ENCODE measurements at regions not wholly inside any gene's neighbourhood (a gene's known extent, or its start where the extent isn't known, plus 50 kb on each side); places are given as distances from the start of the nearest gene placed in this dataset.
A peak's percentile ranks its signal among the peaks of the same experiment; 100 is the strongest.
"Not testable (repeated sequence)": the region's sequence is repeated elsewhere in the genome, so short reads cannot be mapped to it uniquely, and the experiment has no call there.

GRCh38 chrX:112233164-112233563, 150.6 kb upstream of the TRPC5 start:
- DNase-seq = no peak
- no peaks in the 10 kb centered on the region for H3K36me3 ChIP-seq (ENCODE audit: control insufficient read depth in 2 of 3, insufficient read depth in 3 of 3, low read length in 3 of 3)
- no peak for TF ChIP-seq CTCF (IDR thresholded peaks at IDR 0.05; ENCODE audit: borderline replicate concordance, extremely low read depth, insufficient read depth)
- H3K4me3 ChIP-seq (ENCODE audit: low read length in 3 of 3) = no peak overlapping the region
- H3K27ac ChIP-seq (ENCODE audit: low read depth in 2 of 2, low read length in 2 of 2) = no peak overlapping the region
- no peaks in the 10 kb centered on the region for H3K9me3 ChIP-seq (ENCODE audit: control insufficient read depth in 2 of 3, insufficient read depth in 1 of 3, low read length in 3 of 3)
- no peaks in the 10 kb centered on the region for H3K27me3 ChIP-seq (ENCODE audit: control insufficient read depth, insufficient read depth, low read length)
- no peaks in the 10 kb centered on the region for H3K4me1 ChIP-seq (ENCODE audit: control insufficient read depth in 2 of 3, insufficient read depth in 2 of 3, low read depth in 1 of 3, low read length in 3 of 3)
- intact Hi-C loops (cut with DNase I) = no loop called here
- FAIRE-seq = peak; percentile 27
- no peak overlapping the region for H3K9ac ChIP-seq (ENCODE audit: low read length in 3 of 3)

- intact Hi-C loops (cut with DNase I); H3K9me3 ChIP-seq (ENCODE audit: control insufficient read depth in 2 of 3, insufficient read depth in 1 of 3, low read length in 3 of 3); H3K9ac ChIP-seq (ENCODE audit: low read length in 3 of 3); H3K27me3 ChIP-seq (ENCODE audit: control insufficient read depth, insufficient read depth, low read length); H3K27ac ChIP-seq (ENCODE audit: low read depth in 2 of 2, low read length in 2 of 2); FAIRE-seq; H3K36me3 ChIP-seq (ENCODE audit: control insufficient read depth in 2 of 3, insufficient read depth in 3 of 3, low read length in 3 of 3); H3K4me3 ChIP-seq (ENCODE audit: low read length in 3 of 3); DNase-seq; H3K4me1 ChIP-seq (ENCODE audit: control insufficient read depth in 2 of 3, insufficient read depth in 2 of 3, low read depth in 1 of 3, low read length in 3 of 3): not testable (repeated sequence)
Observed at GRCh38 chrX:112226795-112227194, 144.2 kb upstream of the TRPC5 start.

GRCh38 chrX:112223391-112223790, 140.8 kb upstream of the TRPC5 start:
- FAIRE-seq (no peak), DNase-seq (no peak)
- H3K9ac ChIP-seq (ENCODE audit: low read length in 3 of 3) = no peak overlapping the region
- H3K27me3 ChIP-seq (ENCODE audit: control insufficient read depth, insufficient read depth, low read length) = no peaks in the 10 kb centered on the region
- no peaks in the 10 kb centered on the region for H3K9me3 ChIP-seq (ENCODE audit: control insufficient read depth in 2 of 3, insufficient read depth in 1 of 3, low read length in 3 of 3)
- H3K36me3 ChIP-seq (ENCODE audit: control insufficient read depth in 2 of 3, insufficient read depth in 3 of 3, low read length in 3 of 3) = no peaks in the 10 kb centered on the region
- H3K4me1 ChIP-seq (ENCODE audit: control insufficient read depth in 2 of 3, insufficient read depth in 2 of 3, low read depth in 1 of 3, low read length in 3 of 3) = no peaks in the 10 kb centered on the region
- no peak for TF ChIP-seq CTCF (IDR thresholded peaks at IDR 0.05; ENCODE audit: borderline replicate concordance, extremely low read depth, insufficient read depth)
- no peak overlapping the region for H3K27ac ChIP-seq (ENCODE audit: low read depth in 2 of 2, low read length in 2 of 2)
- H3K4me3 ChIP-seq (ENCODE audit: low read length in 3 of 3) = no peak overlapping the region
- intact Hi-C loops (cut with DNase I) = no loop called here

GRCh38 chrX:112218388-112218787, 135.8 kb upstream of the TRPC5 start:
- H3K4me3 ChIP-seq (ENCODE audit: low read length in 3 of 3) = no peak overlapping the region
- H3K4me1 ChIP-seq (ENCODE audit: control insufficient read depth in 2 of 3, insufficient read depth in 2 of 3, low read depth in 1 of 3, low read length in 3 of 3) = no peaks in the 10 kb centered on the region
- no peak for FAIRE-seq
- H3K36me3 ChIP-seq (ENCODE audit: control insufficient read depth in 2 of 3, insufficient read depth in 3 of 3, low read length in 3 of 3) = no peaks in the 10 kb centered on the region
- H3K27ac ChIP-seq (ENCODE audit: low read depth in 2 of 2, low read length in 2 of 2) = no peak overlapping the region
- H3K9ac ChIP-seq (ENCODE audit: low read length in 3 of 3) = no peak overlapping the region
- no peaks in the 10 kb centered on the region for H3K27me3 ChIP-seq (ENCODE audit: control insufficient read depth, insufficient read depth, low read length)
- no peak for TF ChIP-seq CTCF (IDR thresholded peaks at IDR 0.05; ENCODE audit: borderline replicate concordance, extremely low read depth, insufficient read depth)
- no peak for DNase-seq
- no peaks in the 10 kb centered on the region for H3K9me3 ChIP-seq (ENCODE audit: control insufficient read depth in 2 of 3, insufficient read depth in 1 of 3, low read length in 3 of 3)
- intact Hi-C loops (cut with DNase I) = no loop called here

Measured in kidney (tissue), 13 donors.